Neural cell (in vitro differentiated cells): ENCODE measurements at regions not wholly inside any gene's neighbourhood (a gene's known extent, or its start where the extent isn't known, plus 50 kb on each side); places are given as distances from the start of the nearest gene placed in this dataset.

Experiments used
- EP300 ChIP-seq: fragments of 450-650 bp; conservative IDR thresholded peaks from 2 replicates; pipeline ENCODE4 v1.6.1; 2014; ENCODE audit warnings: antibody characterized with exemption, mild to moderate bottlenecking, moderate library complexity; ENCODE audit not compliant: poor library complexity, severe bottlenecking
- EZH2 ChIP-seq: fragments of 200-600, 300-800 bp; shearing (Covaris generic), sonication (generic); IDR thresholded peaks from 2 replicates; pipeline ENCODE4 v1.6.1; 2014; ENCODE audit warnings: antibody characterized with exemption, low read length, borderline replicate concordance, mild to moderate bottlenecking; ENCODE audit not compliant: insufficient read depth, poor library complexity, severe bottlenecking
- MXI1 ChIP-seq: fragments of 450-650 bp; conservative IDR thresholded peaks from 2 replicates; pipeline ENCODE4 v1.6.1; 2014; ENCODE audit warnings: antibody characterized with exemption, mild to moderate bottlenecking; ENCODE audit not compliant: poor library complexity, severe bottlenecking
- POLR2AphosphoS5 ChIP-seq: IDR thresholded peaks from 2 replicates; pipeline ENCODE4 v1.6.1; 2012
- RAD21 ChIP-seq: fragments of 450-650 bp; conservative IDR thresholded peaks from 2 replicates; pipeline ENCODE4 v1.6.1; 2014; ENCODE audit warnings: antibody characterized with exemption, mild to moderate bottlenecking, moderate library complexity
- REST ChIP-seq: IDR thresholded peaks from 2 replicates; pipeline ENCODE4 v1.6.1; 2012; ENCODE audit warnings: borderline replicate concordance
- SMC3 ChIP-seq: fragments of 450-650 bp; conservative IDR thresholded peaks from 2 replicates; pipeline ENCODE4 v1.6.1; 2014; ENCODE audit warnings: antibody characterized with exemption, mild to moderate bottlenecking, moderate library complexity; ENCODE audit not compliant: poor library complexity
- TAF1 ChIP-seq: IDR thresholded peaks from 2 replicates; pipeline ENCODE4 v1.6.1; 2012; ENCODE audit warnings: low read depth
- TF ChIP-seq, protein P1 (sequence below): fragments of 450-650 bp; IDR thresholded peaks from 2 replicates; pipeline ENCODE4 v1.5.1; 2014; ENCODE audit warnings: antibody characterized with exemption, mild to moderate bottlenecking, moderate library complexity; ENCODE audit not compliant: poor library complexity, severe bottlenecking

DNA sequence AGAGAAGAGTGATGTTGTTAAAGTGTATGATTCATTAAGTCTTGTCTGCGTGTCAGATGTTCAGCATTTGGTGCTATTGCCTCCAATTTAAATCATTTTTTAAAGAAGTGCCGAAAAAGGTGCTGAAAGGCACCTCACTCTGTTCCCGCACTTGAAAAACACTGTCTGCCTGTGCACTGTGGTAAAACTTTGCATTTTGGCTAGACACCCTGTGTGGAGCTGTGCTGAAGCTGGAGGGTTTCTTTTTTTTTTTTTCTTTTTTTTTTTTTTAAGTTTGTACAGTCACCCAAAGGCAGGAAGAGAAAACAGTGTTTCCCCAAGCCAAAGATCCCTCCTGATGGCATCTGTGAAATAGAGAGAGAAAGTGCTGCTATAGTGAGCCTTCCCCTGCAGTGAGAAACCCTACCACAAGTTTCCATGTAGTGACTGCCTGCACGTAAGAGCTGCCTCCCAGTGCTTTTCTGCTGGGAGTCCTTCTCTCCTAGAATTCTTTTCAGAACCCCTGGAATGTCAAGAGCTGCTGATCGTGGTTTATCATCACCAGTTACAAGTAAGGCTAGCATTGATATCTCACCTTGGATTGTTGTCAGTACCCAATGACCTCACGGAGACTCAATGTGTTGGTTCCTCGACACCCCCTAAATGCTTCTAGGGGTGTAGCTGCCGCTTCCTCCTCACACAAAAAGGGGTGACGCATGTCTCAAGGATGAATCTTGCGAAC, 116.0 kb upstream of the SOX9 start:
- no peak for TF ChIP-seq POLR2AphosphoS5
- TF ChIP-seq, protein P1, sequence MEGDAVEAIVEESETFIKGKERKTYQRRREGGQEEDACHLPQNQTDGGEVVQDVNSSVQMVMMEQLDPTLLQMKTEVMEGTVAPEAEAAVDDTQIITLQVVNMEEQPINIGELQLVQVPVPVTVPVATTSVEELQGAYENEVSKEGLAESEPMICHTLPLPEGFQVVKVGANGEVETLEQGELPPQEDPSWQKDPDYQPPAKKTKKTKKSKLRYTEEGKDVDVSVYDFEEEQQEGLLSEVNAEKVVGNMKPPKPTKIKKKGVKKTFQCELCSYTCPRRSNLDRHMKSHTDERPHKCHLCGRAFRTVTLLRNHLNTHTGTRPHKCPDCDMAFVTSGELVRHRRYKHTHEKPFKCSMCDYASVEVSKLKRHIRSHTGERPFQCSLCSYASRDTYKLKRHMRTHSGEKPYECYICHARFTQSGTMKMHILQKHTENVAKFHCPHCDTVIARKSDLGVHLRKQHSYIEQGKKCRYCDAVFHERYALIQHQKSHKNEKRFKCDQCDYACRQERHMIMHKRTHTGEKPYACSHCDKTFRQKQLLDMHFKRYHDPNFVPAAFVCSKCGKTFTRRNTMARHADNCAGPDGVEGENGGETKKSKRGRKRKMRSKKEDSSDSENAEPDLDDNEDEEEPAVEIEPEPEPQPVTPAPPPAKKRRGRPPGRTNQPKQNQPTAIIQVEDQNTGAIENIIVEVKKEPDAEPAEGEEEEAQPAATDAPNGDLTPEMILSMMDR: no peak
- TF ChIP-seq EP300: no peak
- no peak for TF ChIP-seq RAD21
- no peak for TF ChIP-seq REST
- no peak for TF ChIP-seq EZH2
- no peak for TF ChIP-seq TAF1
- TF ChIP-seq SMC3: no peak
- TF ChIP-seq MXI1: no peak
